CD4-positive, alpha-beta T cell (primary cell): ENCODE measurements at regions not wholly inside any gene's neighbourhood (a gene's known extent, or its start where the extent isn't known, plus 50 kb on each side); places are given as distances from the start of the nearest gene placed in this dataset.

Source experiments
- ATAC-seq: fragments of 200-7000 bp; cut with Tn5 transposase; one replicate; pipeline ENCODE4 v1.10.0; 2022; ENCODE audit warnings: mild to moderate bottlenecking; ENCODE audit not compliant: poor library complexity
- CTCF ChIA-PET: fragments of 350-600 bp; sonication (Branson Sonifier 250); formaldehyde crosslinking; loops from one replicate; lab custom pipeline; 2021; ENCODE audit warnings: antibody characterized with exemption, inconsistent platforms; lab: Charles Lee
- POLR2A ChIA-PET: fragments of 350-600 bp; sonication (Branson Sonifier 250); formaldehyde crosslinking; loops from one replicate; lab custom pipeline; 2021; ENCODE audit warnings: antibody characterized with exemption, inconsistent platforms; lab: Charles Lee
- DNase-seq, 14 experiments: peaks; one replicate each; pipeline ENCODE4 v3.0.0-alpha.2; 2013 to 2020; ENCODE audit warnings: mixed read lengths in 2 of 14
- H3K27ac ChIP-seq, 2 donors: one replicate each; pipeline versions ENCODE4 v1.5.1 to v1.7.0; 2013; ENCODE audit warnings: low read length in 2 of 2, low read depth in 1 of 2, mild to moderate bottlenecking in 1 of 2
- H3K27me3 ChIP-seq, 2 experiments: 1 replicate in 1 of 2; 2 replicates in 1 of 2; pipeline versions ENCODE4 v1.6.1 to v1.7.0; 2013; ENCODE audit warnings: low read length in 2 of 2, control low read depth in 1 of 2, mild to moderate bottlenecking in 1 of 2, moderate library complexity in 1 of 2; ENCODE audit not compliant: insufficient read depth in 2 of 2, control insufficient read depth in 1 of 2
- H3K36me3 ChIP-seq: one replicate; pipeline ENCODE4 v1.6.1; 2013; ENCODE audit warnings: low read length, control low read depth; ENCODE audit not compliant: insufficient read depth
- H3K4me1 ChIP-seq: one replicate; pipeline ENCODE4 v1.6.1; 2013; ENCODE audit warnings: low read length, control low read depth; ENCODE audit not compliant: insufficient read depth
- H3K4me3 ChIP-seq: one replicate; pipeline ENCODE4 v1.5.1; 2013; ENCODE audit warnings: mild to moderate bottlenecking, low read length, moderate library complexity
- H3K9me3 ChIP-seq, 2 experiments: 1 replicate in 1 of 2; 2 replicates in 1 of 2; pipeline versions ENCODE4 v1.6.1 to v1.7.0; 2013; ENCODE audit warnings: low read length in 2 of 2, mild to moderate bottlenecking in 2 of 2, control low read depth in 1 of 2, moderate library complexity in 1 of 2; ENCODE audit not compliant: control insufficient read depth in 1 of 2, insufficient read depth in 1 of 2
- H3K27ac Mint-ChIP-seq: one replicate; pipeline ENCODE4 v1.8.0; 2020; ENCODE audit warnings: mixed read lengths
- H3K27me3 Mint-ChIP-seq: one replicate; pipeline ENCODE4 v1.8.0; 2021; ENCODE audit warnings: mixed read lengths
- H3K36me3 Mint-ChIP-seq: one replicate; pipeline ENCODE4 v1.8.0; 2021; ENCODE audit warnings: low read depth, mixed read lengths
- H3K4me1 Mint-ChIP-seq: one replicate; pipeline ENCODE4 v1.8.0; 2021; ENCODE audit warnings: low read depth, mixed read lengths
- H3K4me3 Mint-ChIP-seq: one replicate; pipeline ENCODE4 v1.8.0; 2020; ENCODE audit warnings: mild to moderate bottlenecking, mixed read lengths
- H3K9me3 Mint-ChIP-seq: one replicate; pipeline ENCODE4 v1.8.0; 2020; ENCODE audit warnings: mixed read lengths
- intact Hi-C, 2 experiments: fragments of 100-400 bp; cut with DNase I in 1 of 2; cut with micrococcal nuclease in 1 of 2; formaldehyde crosslinking; loops; one replicate each; pipeline versions ENCODE4 v1.15.1 to v1.9.0; 2023 to 2025; cut with DNase I, micrococcal nuclease
- TF ChIP-seq, protein P1 (sequence below): fragments of 200-600 bp; IDR thresholded peaks from one replicate; pipeline ENCODE4 v1.8.0; 2022; ENCODE audit warnings: antibody characterized with exemption, mild to moderate bottlenecking

DNA sequence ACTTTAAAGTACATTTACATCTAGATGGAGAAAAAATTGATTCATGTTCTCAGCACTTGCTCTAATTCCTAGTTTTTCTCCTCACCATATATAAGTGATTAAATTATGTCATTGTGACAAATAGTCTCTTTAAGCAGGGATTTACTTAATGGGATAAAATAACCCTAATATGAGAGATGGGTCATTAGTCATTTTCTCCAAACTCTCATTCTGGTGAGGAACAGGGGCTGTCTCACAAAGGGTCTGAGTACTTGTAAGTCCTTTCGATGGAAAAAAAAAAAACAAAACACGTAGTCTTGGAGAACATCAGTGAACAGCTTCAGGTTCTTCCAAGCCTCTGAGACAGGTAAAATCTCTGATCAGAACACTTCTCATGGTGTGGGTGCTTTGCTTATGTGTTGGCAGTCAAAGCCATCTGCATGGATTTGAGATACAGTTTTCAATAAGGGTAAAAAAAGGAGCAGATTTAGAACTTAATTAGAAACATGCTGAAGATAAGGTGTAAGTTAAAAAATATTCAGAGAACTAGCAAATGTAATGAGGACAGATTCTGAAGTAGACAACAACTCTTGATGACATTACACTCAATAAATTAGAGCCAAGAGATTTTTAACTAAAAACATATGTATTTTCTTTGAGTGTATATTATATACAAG, 1668.9 kb upstream of the MIR17HG start:
- TF ChIP-seq, protein P1, sequence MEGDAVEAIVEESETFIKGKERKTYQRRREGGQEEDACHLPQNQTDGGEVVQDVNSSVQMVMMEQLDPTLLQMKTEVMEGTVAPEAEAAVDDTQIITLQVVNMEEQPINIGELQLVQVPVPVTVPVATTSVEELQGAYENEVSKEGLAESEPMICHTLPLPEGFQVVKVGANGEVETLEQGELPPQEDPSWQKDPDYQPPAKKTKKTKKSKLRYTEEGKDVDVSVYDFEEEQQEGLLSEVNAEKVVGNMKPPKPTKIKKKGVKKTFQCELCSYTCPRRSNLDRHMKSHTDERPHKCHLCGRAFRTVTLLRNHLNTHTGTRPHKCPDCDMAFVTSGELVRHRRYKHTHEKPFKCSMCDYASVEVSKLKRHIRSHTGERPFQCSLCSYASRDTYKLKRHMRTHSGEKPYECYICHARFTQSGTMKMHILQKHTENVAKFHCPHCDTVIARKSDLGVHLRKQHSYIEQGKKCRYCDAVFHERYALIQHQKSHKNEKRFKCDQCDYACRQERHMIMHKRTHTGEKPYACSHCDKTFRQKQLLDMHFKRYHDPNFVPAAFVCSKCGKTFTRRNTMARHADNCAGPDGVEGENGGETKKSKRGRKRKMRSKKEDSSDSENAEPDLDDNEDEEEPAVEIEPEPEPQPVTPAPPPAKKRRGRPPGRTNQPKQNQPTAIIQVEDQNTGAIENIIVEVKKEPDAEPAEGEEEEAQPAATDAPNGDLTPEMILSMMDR, result no peak
- intact Hi-C loops, result no loop called here
- H3K36me3 Mint-ChIP-seq, result no peaks in the 10 kb centered on the region

DNA sequence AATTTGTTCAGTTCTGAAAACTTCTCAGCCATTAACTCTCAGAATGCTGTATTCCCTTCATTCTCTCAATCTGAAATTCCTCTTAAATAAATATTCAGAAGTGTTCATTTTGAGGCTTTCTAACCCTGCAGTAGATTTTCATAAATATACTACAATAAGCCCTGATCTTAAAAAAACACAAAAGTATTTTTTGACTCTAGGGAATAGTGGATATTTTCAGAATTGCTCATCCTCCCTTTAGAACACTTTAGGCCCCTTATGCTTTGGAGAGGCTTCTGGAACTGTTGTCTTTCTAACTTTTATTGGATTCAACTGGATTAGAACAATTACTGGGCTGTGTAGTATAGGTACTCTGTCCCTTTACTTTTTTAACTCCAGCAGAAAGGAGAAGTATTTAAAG, 1662.6 kb upstream of the MIR17HG start:
- no peak overlapping the region for H3K4me3 Mint-ChIP-seq
- peaks cover 0 to 4% of the 10 kb centered on the region in 2 experiments for H3K9me3 ChIP-seq
- no peaks in the 10 kb centered on the region for H3K4me1 ChIP-seq
- H3K27me3 ChIP-seq, result no peaks in the 10 kb centered on the region
- H3K36me3 Mint-ChIP-seq, result no peaks in the 10 kb centered on the region
- peaks cover 4% of the 10 kb centered on the region for H3K9me3 Mint-ChIP-seq
- H3K27ac ChIP-seq, result no peak overlapping the region
- TF ChIP-seq, protein P1, result no peak
- ChIA-PET POLR2A (no interaction called here), CTCF (no interaction called here)
- H3K27ac Mint-ChIP-seq, result no peak overlapping the region
- H3K36me3 ChIP-seq, result no peaks in the 10 kb centered on the region
- DNase-seq (no peak), ATAC-seq (no peak)
- no peak overlapping the region for H3K4me3 ChIP-seq
- intact Hi-C loops, result no loop called here
- no peaks in the 10 kb centered on the region for H3K27me3 Mint-ChIP-seq
- no peaks in the 10 kb centered on the region for H3K4me1 Mint-ChIP-seq

More for the DNA sequence above, 1668.9 kb upstream of the MIR17HG start:
- DNase-seq (no peak), ATAC-seq (no peak)
- Mint-ChIP-seq H3K4me3 (no peak overlapping the region), H3K27ac (no peak overlapping the region), H3K27me3 (no peaks in the 10 kb centered on the region), H3K4me1 (no peaks in the 10 kb centered on the region), H3K9me3 (peaks cover 2% of the 10 kb centered on the region)
- ChIA-PET CTCF (no interaction called here), POLR2A (no interaction called here)
- Histone ChIP-seq H3K27ac (no peak overlapping the region), H3K9me3 (no peaks in the 10 kb centered on the region), H3K36me3 (no peaks in the 10 kb centered on the region), H3K4me1 (no peaks in the 10 kb centered on the region), H3K4me3 (no peak overlapping the region), H3K27me3 (no peaks in the 10 kb centered on the region)

DNA sequence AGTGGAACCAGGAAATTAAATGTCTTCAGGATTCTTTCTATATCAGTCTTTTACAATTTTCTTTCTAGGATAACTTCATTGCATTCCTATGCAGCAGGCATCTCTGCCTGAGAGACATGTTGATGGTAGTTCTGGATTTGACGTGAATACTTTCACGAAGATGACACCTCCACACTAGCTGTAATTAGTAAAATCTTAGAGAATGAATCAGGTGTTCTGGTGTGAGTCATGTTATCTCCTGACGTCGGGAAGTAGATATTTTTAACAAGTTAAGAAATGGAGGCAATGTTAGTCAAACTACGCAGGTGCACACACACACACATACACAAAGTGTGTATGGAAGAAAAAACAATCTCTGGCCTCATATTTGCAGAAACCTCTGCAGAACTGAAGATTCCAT, 1661.3 kb upstream of the MIR17HG start:
- ATAC-seq (no peak), DNase-seq (no peak)
- intact Hi-C loops, result no loop called here
- no peak overlapping the region for H3K4me3 Mint-ChIP-seq
- H3K27ac Mint-ChIP-seq, result no peak overlapping the region
- Histone ChIP-seq H3K27me3 (no peaks in the 10 kb centered on the region), H3K36me3 (no peaks in the 10 kb centered on the region), H3K9me3 (peaks cover 0 to 8% of the 10 kb centered on the region in 2 experiments), H3K27ac (no peak overlapping the region), H3K4me3 (no peak overlapping the region), H3K4me1 (no peaks in the 10 kb centered on the region)
- POLR2A ChIA-PET, result no interaction called here
- H3K9me3 Mint-ChIP-seq, result peaks cover 4% of the 10 kb centered on the region
- H3K27me3 Mint-ChIP-seq, result no peaks in the 10 kb centered on the region
- H3K4me1 Mint-ChIP-seq, result no peaks in the 10 kb centered on the region
- H3K36me3 Mint-ChIP-seq, result no peaks in the 10 kb centered on the region
- TF ChIP-seq, protein P1, result no peak
- CTCF ChIA-PET, result no interaction called here
